GM12892 (cell line): ENCODE measurements at regions not wholly inside any gene's neighbourhood (a gene's known extent, or its start where the extent isn't known, plus 50 kb on each side); places are given as distances from the start of the nearest gene placed in this dataset.

Source experiments
- DNase-seq: peaks from one replicate; pipeline ENCODE4 v3.0.0; 2011; ENCODE audit not compliant: insufficient read length
- FAIRE-seq: peaks from 2 replicates; lab custom pipeline; 2011; peaks lifted over from hg19 to GRCh38; lab: Jason Lieb, UNC
- POLR2A ChIP-seq: IDR thresholded peaks from 2 replicates; pipeline ENCODE4 v1.6.1; 2011; ENCODE audit warnings: low read depth, low read length, control low read depth
- POLR2AphosphoS5 ChIP-seq: IDR thresholded peaks from 2 replicates; pipeline ENCODE4 v1.6.1; 2011; ENCODE audit warnings: low read depth, low read length, control low read depth
- TAF1 ChIP-seq: IDR thresholded peaks from 2 replicates; pipeline ENCODE4 v1.6.1; 2011; ENCODE audit warnings: low read depth, mild to moderate bottlenecking, control low read depth, low read length, borderline replicate concordance

DNA sequence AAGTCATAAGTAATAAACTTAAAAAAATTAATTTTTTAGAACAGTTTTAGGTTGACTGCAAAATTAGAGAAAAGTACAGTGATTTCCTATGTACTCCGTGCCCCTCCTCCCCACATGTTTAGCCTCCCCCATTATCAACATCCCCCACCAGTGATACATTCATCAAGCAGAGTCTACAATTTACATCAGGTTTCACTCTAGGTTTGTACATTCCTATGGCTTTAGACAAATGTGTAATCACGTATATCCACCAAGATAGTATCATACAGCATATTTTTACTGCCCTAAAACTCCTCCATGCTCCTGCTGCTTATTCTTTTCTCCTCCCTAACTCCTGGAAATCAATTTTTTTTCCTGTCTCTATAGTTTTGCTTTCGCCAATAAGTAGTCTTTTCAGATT lies 438.7 kb downstream of the LRFN5 start:
- DNase-seq (no peak), FAIRE-seq (no peak)
- TF ChIP-seq POLR2A = no peak
- no peak for TF ChIP-seq TAF1
- no peak for TF ChIP-seq POLR2AphosphoS5

DNA sequence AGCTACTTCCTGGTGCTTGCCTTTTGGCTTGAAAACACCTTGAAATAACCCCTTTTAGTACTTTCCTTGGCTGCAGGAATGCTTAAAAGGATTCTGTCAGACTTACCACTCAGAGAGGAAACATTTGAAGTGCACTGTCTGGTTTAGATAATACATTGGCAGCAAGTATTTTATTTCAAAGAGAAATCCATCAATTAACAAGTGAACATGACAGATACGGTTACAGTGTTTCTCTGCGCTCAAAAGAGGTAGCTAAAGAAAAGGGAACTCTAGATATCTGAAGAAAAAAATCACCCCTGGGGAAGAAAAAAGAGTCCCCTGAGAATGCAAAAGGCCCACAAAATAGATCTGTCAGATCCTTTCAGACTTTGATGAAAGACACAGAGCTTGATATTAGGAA lies 421.9 kb downstream of the LRFN5 start:
- FAIRE-seq (no peak), DNase-seq (no peak)
- no peak for TF ChIP-seq POLR2A
- TF ChIP-seq POLR2AphosphoS5 = no peak
- TF ChIP-seq TAF1 = no peak

DNA sequence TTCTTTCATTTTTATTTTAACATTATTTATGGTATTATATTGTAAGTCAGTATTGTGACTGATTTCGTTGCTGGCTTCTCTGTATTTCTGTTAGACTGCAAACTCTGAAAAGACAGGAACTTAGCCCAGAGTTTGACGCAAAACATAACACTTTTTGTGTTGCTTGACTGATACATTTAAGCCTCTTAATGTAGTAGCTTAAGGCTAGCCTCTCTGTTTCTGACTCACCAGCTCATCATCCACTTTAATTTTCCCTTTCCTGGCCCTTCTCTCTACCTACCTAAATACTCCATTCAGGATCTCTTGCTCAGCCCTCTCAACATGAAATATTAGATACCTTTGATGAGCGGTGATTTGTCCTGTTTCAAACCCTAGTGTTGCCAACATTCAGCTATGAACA lies 420.6 kb downstream of the LRFN5 start:
- TF ChIP-seq TAF1 (no peak), POLR2A (no peak)
- no peak for DNase-seq
- FAIRE-seq = no peak

DNA sequence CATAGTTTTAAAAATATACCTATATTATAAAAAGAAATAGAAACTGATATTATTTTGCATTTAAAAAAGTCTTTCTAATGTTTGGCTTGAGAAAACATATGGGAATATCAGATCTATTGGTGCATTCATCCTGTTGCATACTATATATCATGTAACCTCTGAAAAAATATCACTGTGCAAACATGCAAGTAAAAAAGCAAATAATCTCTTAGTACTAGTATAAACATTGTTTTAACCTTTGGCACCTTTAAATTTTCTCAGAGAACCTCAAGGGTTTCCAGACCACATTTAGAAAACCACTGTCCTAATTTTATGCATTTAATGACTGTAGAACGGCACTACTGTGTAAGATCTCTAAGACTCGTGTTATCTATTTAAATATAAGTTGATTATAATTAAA lies 416.8 kb downstream of the LRFN5 start:
- TF ChIP-seq POLR2AphosphoS5 = no peak
- TF ChIP-seq TAF1 = no peak
- no peak for TF ChIP-seq POLR2A
- FAIRE-seq (no peak), DNase-seq (no peak)

DNA sequence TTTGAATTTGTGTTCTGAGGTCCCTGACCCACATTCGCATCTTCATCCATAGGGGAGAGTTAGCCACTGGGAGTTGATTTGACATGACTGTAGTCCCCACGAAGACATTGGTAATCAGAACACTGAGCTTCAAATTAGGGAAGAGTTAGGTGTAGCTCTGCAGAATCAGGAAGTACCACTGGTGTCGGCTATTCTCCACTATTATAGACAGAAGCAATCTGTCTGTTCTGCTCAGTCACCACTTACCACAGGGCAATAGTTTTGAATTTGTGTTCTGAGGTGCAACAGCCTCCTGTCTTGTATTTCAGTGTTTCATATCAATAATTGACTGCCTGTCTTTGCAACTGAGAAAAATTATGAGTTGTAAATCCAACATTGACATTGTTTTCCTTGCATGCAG lies 407.6 kb downstream of the LRFN5 start:
- FAIRE-seq (no peak), DNase-seq (no peak)
- no peak for TF ChIP-seq POLR2AphosphoS5
- TF ChIP-seq POLR2A = no peak
- TF ChIP-seq TAF1 = no peak

DNA sequence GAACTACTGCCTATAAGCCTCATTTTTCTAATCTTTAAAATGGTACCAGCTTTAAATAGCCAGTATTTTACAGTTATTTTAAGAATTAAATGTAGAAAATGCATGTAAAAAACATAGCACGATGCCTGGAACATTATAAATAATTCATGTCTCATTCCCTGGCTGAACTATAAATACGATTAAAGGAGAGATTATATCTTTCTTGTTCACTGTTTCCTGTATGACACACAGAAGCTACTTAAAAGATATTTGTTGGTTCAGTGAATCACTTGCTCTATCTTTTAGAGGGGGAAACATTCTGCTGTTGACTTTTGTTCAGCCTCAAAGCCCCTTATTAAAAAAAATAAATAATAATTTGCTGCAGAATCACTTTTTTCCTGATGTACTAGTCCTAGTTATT lies 406.9 kb downstream of the LRFN5 start:
- FAIRE-seq (no peak), DNase-seq (no peak)
- no peak for TF ChIP-seq POLR2A
- TF ChIP-seq TAF1 = no peak
- TF ChIP-seq POLR2AphosphoS5 = no peak

DNA sequence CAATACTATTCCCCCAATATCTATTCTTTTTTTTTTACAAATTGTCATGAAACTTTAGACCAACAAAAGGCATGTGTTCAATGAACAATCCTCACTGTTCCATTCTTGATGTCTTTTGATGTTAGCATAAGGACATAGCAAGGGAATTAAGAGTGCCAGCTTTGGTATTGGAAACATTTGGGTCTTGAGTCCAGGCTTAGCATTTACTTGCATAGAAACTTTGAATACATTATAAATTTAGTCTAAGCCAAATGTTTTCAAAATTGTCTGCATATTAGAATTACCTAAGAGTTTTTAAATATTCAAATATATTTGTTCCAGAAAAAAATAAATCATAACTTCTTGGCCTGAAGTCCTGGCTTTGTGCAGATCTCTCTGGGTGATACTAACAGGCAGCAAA lies 406.5 kb downstream of the LRFN5 start:
- DNase-seq (no peak), FAIRE-seq (no peak)
- TF ChIP-seq POLR2A = no peak
- TF ChIP-seq TAF1 = no peak
- TF ChIP-seq POLR2AphosphoS5 = no peak

DNA sequence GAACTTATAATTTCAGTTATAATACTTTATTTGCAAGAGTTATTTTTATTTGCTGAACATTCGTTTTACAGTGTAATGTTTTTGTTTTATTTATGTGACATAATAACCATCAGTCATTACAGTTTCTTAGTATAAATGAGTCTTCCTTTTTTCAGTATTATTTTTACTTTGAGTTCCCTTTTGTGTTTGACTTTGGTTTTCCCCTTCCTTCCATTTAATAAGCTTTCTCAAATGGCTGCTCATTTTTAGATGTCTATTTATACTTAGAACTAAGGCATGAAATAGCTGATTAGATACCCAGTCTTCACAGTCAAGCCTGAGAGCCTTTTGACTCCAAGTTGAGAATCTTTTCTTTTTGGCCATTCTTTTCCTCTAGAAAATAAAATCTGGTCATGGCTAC lies 404.5 kb downstream of the LRFN5 start:
- TF ChIP-seq POLR2A (no peak), TAF1 (no peak), POLR2AphosphoS5 (no peak)
- no peak for DNase-seq
- no peak for FAIRE-seq

DNA sequence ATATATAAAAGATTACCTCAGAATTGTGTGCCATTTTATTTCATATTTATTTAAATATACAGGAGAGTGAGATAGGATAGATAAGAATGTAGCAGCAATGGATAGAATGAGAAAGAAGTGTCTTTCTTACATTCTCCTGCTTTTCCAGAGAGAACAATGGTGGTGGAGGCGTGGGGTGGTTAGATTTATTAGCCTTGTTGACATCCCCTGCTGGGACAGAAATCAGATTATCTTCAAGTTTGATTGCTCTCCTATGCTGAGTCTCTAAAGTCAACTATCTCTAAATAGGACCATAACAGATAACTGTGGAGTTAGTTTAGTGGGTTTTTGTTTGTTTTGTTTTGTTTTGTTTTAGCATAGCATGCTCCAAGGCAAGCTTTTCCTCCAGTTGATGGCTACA lies 397.6 kb downstream of the LRFN5 start:
- no peak for FAIRE-seq
- DNase-seq = no peak
- TF ChIP-seq POLR2AphosphoS5 (no peak), TAF1 (no peak), POLR2A (no peak)

DNA sequence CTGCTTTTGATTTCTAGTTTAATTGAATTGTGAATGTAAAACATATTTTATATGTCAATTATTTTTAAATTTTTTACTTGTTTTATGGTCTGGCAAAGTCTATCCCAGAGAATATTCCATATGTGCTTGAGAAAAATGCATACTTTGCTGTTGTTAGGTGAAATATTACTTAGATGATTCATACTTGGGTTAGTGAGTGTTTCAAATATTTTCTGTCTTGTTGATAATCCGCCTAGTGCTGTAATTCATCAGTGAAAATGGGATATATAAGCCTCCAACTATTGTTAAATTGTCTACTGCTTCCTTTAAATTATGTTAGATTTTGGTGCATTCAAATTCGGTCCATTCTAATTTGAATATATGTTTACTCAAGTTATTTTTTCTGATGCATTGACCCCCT lies 395.5 kb downstream of the LRFN5 start:
- TF ChIP-seq POLR2A (no peak), TAF1 (no peak), POLR2AphosphoS5 (no peak)
- DNase-seq (no peak), FAIRE-seq (no peak)

DNA sequence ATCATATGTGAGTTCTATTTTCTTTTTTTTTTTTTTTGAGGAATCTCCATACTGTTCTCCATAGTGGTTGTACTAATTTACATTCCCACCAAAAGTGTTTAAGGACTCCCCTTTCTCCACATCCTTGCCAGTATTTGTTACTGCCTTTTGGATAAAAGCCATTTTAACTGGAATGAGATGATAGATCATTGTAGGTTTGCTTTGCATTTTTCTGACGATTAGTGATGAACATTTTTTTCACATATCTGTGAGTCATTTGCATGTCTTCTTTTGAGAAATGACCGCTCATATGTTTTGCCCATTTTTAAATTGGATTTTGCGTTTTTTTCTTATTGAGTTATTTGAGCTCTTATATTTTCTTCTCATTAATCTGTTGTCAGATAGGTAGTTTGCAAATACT lies 394.8 kb downstream of the LRFN5 start:
- DNase-seq (no peak), FAIRE-seq (no peak)
- TF ChIP-seq TAF1 (no peak), POLR2A (no peak), POLR2AphosphoS5 (no peak)

DNA sequence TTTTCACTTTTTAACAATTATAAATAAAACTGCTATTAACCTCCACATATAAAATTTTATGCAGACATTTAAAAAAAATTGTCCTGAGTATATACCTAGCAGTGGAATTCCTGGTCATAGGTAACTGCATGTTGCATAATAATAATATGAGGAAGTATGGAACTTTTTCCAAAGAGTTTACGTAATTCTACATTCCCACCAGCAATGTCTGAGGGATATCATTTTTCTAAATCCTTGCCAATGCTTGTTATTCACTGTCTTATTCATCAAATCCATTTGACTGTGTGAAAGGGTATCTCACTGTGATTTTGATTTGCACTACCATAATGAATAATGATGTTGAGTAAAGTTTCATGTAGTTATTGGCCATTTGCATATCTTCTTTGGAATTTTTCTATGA lies 393.8 kb downstream of the LRFN5 start:
- FAIRE-seq (no peak), DNase-seq (no peak)

DNA sequence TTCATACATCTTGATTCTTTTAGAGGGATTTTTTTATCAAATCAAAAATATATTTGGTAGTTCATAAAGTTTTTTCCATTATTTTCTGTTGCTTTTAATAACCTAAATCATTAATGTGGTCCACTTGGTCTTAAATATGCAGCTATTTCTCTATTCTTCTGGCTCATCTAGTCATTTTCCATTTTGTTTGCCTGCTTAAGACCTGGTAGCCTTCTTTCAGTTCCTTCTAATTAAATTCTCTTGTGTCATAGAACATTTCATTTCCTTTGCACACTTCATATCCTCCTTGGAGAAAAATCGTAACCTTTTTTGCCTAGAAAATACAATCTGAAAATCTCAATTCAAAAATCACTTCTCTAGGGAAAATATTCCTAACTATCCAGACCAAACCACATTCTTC lies 387.0 kb downstream of the LRFN5 start:
- no peak for TF ChIP-seq POLR2AphosphoS5
- TF ChIP-seq POLR2A = no peak
- TF ChIP-seq TAF1 = no peak
- FAIRE-seq (no peak), DNase-seq (no peak)

More for the DNA sequence above, 393.8 kb downstream of the LRFN5 start:
- TF ChIP-seq POLR2A (no peak), POLR2AphosphoS5 (no peak)

DNA sequence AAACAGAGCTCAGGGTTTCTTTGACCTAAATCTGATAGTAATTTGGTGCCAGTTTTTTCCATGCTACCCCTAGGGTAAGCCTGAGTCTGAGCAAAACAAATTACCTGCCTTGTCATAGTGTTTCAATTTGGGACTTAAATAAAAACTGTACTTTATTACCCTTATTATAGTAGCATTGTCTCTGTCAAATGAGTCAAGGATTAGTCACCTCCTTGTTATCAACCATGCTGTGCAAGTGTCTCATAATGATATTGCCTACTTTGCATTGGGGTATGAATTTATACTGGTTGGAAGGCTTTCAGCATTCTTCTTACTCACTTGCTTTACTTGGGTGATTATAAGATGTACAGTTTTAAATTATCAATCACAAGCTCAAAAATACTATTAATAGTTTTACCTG lies 380.0 kb downstream of the LRFN5 start:
- TF ChIP-seq POLR2AphosphoS5 = no peak
- no peak for TF ChIP-seq TAF1
- TF ChIP-seq POLR2A = no peak
- FAIRE-seq (no peak), DNase-seq (no peak)
